ENCODE measurements at regions not wholly inside any gene's neighbourhood (a gene's known extent, or its start where the extent isn't known, plus 50 kb on each side); places are given as distances from the start of the nearest gene placed in this dataset.

DNA sequence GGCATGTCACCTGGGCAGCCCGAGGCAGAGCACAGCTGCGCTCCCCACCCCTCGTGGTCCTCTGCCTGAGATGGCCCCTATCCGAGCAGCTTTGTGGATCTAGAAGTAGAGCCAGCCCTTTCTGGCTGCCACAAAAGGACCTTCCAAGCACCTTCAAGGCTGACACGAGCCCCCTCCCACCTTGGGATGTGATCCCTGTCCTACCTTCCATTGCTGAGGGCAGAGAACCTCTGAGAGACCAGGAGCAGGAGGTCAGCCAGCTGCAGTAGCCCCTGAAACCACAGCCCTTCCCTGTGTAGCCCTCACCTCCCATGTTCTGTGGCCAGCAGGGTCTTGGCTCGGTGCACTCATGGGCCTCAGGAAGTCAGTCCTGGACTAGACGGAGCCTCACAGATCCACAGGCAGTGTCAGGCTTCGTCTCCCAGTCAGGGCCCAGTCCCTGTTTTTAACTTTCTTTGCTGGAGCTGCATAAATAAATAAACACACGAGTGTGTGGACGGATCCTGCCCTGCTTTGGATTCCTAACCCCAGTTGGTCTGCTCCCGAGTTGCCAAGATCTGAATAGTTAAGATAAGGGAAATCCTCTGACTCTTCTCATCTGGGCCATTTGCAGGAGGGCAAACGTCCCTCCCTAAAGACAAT, 507.7 kb downstream of the PREX1 start:
- H4K20me1 ChIP-seq (ENCODE audit: insufficient read depth, low read length) = no peaks in the 10 kb centered on the region
- H3K9me3 ChIP-seq (ENCODE audit: insufficient read depth, low read length) = no peaks in the 10 kb centered on the region
- TF ChIP-seq EZH2phosphoT487 (IDR thresholded peaks at IDR 0.05; ENCODE audit: low read depth) = no peak
- TF ChIP-seq, protein P1, sequence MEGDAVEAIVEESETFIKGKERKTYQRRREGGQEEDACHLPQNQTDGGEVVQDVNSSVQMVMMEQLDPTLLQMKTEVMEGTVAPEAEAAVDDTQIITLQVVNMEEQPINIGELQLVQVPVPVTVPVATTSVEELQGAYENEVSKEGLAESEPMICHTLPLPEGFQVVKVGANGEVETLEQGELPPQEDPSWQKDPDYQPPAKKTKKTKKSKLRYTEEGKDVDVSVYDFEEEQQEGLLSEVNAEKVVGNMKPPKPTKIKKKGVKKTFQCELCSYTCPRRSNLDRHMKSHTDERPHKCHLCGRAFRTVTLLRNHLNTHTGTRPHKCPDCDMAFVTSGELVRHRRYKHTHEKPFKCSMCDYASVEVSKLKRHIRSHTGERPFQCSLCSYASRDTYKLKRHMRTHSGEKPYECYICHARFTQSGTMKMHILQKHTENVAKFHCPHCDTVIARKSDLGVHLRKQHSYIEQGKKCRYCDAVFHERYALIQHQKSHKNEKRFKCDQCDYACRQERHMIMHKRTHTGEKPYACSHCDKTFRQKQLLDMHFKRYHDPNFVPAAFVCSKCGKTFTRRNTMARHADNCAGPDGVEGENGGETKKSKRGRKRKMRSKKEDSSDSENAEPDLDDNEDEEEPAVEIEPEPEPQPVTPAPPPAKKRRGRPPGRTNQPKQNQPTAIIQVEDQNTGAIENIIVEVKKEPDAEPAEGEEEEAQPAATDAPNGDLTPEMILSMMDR (IDR thresholded peaks at IDR 0.05; ENCODE audit: low read depth, low read length) = no peak
- H2AFZ ChIP-seq (ENCODE audit: low read depth, low read length) = no peak overlapping the region
- H3K4me1 ChIP-seq (ENCODE audit: low read length) = peaks cover 4% of the 10 kb centered on the region; the same call in 1 of the 2 replicates
- H3K27ac ChIP-seq (ENCODE audit: low read length) = no peak overlapping the region
- H3K4me2 ChIP-seq (ENCODE audit: low read length) = no peak overlapping the region
- peaks cover 19% of the 10 kb centered on the region for H3K27me3 ChIP-seq (ENCODE audit: low read depth, low read length)
- H3K9ac ChIP-seq (ENCODE audit: low read length) = no peak overlapping the region
- H3K4me3 ChIP-seq (ENCODE audit: low read length) = no peak overlapping the region
- no peaks in the 10 kb centered on the region for H3K36me3 ChIP-seq (replicated peaks; ENCODE audit: low read depth, low read length)
- no peaks in the 10 kb centered on the region for H3K79me2 ChIP-seq (ENCODE audit: low read length)

DNA sequence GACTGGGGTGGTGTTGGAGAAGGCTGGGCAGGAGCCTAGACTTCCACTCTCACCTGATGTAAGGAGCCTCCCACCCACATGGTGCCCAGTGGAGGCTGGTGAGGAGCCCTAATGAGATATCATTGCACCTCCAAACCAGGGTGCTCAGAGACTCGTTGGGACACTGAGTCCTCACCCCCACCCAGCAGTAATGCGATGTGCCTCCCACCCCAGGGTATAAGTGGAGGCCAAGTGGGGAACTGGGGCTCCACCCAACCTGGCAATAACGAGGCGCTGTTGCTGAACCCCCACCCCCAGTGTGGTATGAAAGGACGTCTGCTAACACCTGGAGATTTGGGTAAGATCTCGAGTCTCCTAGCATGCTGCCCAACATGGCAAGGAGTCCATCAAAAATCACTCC, 510.2 kb downstream of the PREX1 start:
- H3K9me3 ChIP-seq (ENCODE audit: insufficient read depth, low read length) = no peaks in the 10 kb centered on the region
- no peaks in the 10 kb centered on the region for H4K20me1 ChIP-seq (ENCODE audit: insufficient read depth, low read length)
- no peaks in the 10 kb centered on the region for H3K36me3 ChIP-seq (replicated peaks; ENCODE audit: low read depth, low read length)
- H3K27me3 ChIP-seq (ENCODE audit: low read depth, low read length) = peaks cover 19% of the 10 kb centered on the region
- H3K4me3 ChIP-seq (ENCODE audit: low read length) = no peak overlapping the region
- no peak overlapping the region for H3K9ac ChIP-seq (ENCODE audit: low read length)
- H2AFZ ChIP-seq (ENCODE audit: low read depth, low read length) = no peak overlapping the region
- no peak overlapping the region for H3K27ac ChIP-seq (ENCODE audit: low read length)
- H3K4me2 ChIP-seq (ENCODE audit: low read length) = no peak overlapping the region
- no peaks in the 10 kb centered on the region for H3K79me2 ChIP-seq (ENCODE audit: low read length)
- TF ChIP-seq EZH2phosphoT487 (IDR thresholded peaks at IDR 0.05; ENCODE audit: low read depth) = no peak
- TF ChIP-seq, protein P1 (IDR thresholded peaks at IDR 0.05; ENCODE audit: low read depth, low read length) = no peak
- peaks cover 4% of the 10 kb centered on the region; the same call in 1 of the 2 replicates for H3K4me1 ChIP-seq (ENCODE audit: low read length)

DNA sequence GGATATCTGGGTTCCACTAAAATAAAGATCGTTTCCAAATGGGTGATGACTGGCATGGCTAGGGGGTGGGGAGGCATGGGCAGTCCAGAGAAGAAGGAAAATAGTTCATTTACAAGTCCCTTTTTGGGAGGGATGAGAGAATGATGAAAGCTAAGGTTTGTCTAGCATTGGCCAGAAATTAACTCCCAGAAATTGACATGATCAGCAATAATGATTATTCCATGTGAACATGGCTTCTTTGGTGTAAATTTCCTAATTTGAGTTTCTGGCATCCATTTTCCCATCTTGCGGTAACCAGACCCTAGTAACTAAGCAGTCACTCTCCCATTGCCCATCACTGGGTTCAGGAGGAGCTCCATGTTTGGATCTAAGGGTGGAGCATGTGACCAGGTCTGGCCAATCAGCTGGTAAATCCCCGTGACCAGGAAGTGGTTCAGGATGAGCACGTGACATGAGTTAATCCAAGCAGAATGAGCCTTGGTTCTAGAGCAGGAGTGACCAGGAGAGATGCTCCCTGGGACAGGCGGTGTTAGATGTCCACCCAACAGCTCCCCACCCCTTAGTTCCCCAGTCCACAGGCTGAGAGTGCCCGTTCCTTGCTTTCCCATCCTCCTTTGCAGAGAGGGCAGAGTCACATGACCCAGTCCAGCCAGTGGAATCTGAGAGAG, 512.7 kb downstream of the PREX1 start:
- H3K27ac ChIP-seq (ENCODE audit: low read length) = no peak overlapping the region

DNA sequence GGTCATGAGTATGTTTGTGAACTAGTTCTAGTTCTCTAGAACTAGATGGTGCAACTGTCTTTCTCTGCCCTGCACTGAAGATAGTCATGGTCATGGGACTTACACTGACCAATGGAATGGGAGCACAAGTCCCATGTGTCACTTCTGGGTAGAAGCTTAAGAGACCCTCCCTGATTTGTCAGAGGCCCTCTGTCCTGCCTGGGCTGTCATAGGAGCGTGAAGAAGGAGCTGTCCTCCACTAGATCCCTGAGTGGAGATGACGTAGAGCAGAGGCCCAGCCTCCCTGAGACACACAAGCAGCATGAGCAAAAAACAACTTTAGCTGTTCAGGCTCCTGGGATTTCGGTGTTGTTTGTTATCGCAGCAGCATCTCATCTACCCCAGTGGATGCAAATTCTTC, 514.5 kb downstream of the PREX1 start:
- no peaks in the 10 kb centered on the region for H3K36me3 ChIP-seq (replicated peaks; ENCODE audit: low read depth, low read length)
- no peak overlapping the region for H3K27ac ChIP-seq (ENCODE audit: low read length)
- no peak overlapping the region for H3K4me3 ChIP-seq (ENCODE audit: low read length)
- H3K27me3 ChIP-seq (ENCODE audit: low read depth, low read length) = peaks cover 22% of the 10 kb centered on the region
- no peak overlapping the region for H3K4me2 ChIP-seq (ENCODE audit: low read length)
- no peak overlapping the region for H2AFZ ChIP-seq (ENCODE audit: low read depth, low read length)
- H4K20me1 ChIP-seq (ENCODE audit: insufficient read depth, low read length) = no peaks in the 10 kb centered on the region
- no peaks in the 10 kb centered on the region for H3K79me2 ChIP-seq (ENCODE audit: low read length)
- no peak overlapping the region for H3K9ac ChIP-seq (ENCODE audit: low read length)
- peaks cover 4% of the 10 kb centered on the region; the same call in 1 of the 2 replicates for H3K4me1 ChIP-seq (ENCODE audit: low read length)
- no peaks in the 10 kb centered on the region for H3K9me3 ChIP-seq (ENCODE audit: insufficient read depth, low read length)
- TF ChIP-seq EZH2phosphoT487 (IDR thresholded peaks at IDR 0.05; ENCODE audit: low read depth) = no peak
- TF ChIP-seq, protein P1 (IDR thresholded peaks at IDR 0.05; ENCODE audit: low read depth, low read length) = no peak

More for the DNA sequence above, 512.7 kb downstream of the PREX1 start:
- Histone ChIP-seq H4K20me1 (ENCODE audit: insufficient read depth, low read length) (no peaks in the 10 kb centered on the region), H3K9me3 (ENCODE audit: insufficient read depth, low read length) (no peaks in the 10 kb centered on the region), H3K4me3 (ENCODE audit: low read length) (no peak overlapping the region), H2AFZ (ENCODE audit: low read depth, low read length) (0 out of 2 replicates have a peak overlapping the region, but pooled peaks have one; percentile 3), H3K9ac (ENCODE audit: low read length) (no peak overlapping the region), H3K36me3 (replicated peaks; ENCODE audit: low read depth, low read length) (no peaks in the 10 kb centered on the region), H3K79me2 (ENCODE audit: low read length) (no peaks in the 10 kb centered on the region), H3K4me1 (ENCODE audit: low read length) (peaks cover 4% of the 10 kb centered on the region; the same call in 1 of the 2 replicates), H3K4me2 (ENCODE audit: low read length) (0 out of 2 replicates have a peak overlapping the region, but pooled peaks have one; percentile 1), H3K27me3 (ENCODE audit: low read depth, low read length) (peaks cover 19% of the 10 kb centered on the region)
- no peak for TF ChIP-seq EZH2phosphoT487 (IDR thresholded peaks at IDR 0.05; ENCODE audit: low read depth)
